GM23338 (cell line): ENCODE measurements at regions not wholly inside any gene's neighbourhood (a gene's known extent, or its start where the extent isn't known, plus 50 kb on each side); places are given as distances from the start of the nearest gene placed in this dataset.

Experiments
- ATAC-seq: fragments of 200-7000 bp; cut with Tn5 transposase; 3 replicates; pipeline ENCODE4 v1.9.1; 2020
- DNase-seq: peaks from one replicate; pipeline ENCODE4 v3.0.0-alpha.2; 2015; ENCODE audit warnings: low spot score
- H2AFZ ChIP-seq: fragments of 200-600 bp; sonication (generic); 2 replicates; pipeline ENCODE4 v1.8.0; 2016; ENCODE audit warnings: antibody characterized with exemption, mild to moderate bottlenecking, moderate library complexity
- H3F3A ChIP-seq: fragments of 200-600 bp; sonication (generic); replicated peaks from 2 replicates; pipeline ENCODE4 v1.8.0; 2017; ENCODE audit warnings: antibody characterized with exemption, mixed run types, low read depth
- H3K27ac ChIP-seq: fragments of 200-600 bp; sonication (generic); 2 replicates; pipeline ENCODE4 v1.6.1; 2016; ENCODE audit warnings: low read depth
- H3K27me3 ChIP-seq: fragments of 200-600 bp; sonication (generic); 2 replicates; pipeline ENCODE4 v1.8.0; 2016; ENCODE audit warnings: mild to moderate bottlenecking, mixed run types, moderate library complexity; ENCODE audit not compliant: insufficient read depth
- H3K36me3 ChIP-seq: fragments of 200-600 bp; sonication (generic); 2 replicates; pipeline ENCODE4 v1.8.0; 2016; ENCODE audit warnings: mild to moderate bottlenecking; ENCODE audit not compliant: insufficient read depth
- H3K4me1 ChIP-seq: fragments of 200-600 bp; sonication (generic); 2 replicates; pipeline ENCODE4 v1.8.0; 2016; ENCODE audit warnings: mild to moderate bottlenecking, moderate library complexity; ENCODE audit not compliant: insufficient read depth
- H3K4me2 ChIP-seq: fragments of 200-600 bp; sonication (generic); 2 replicates; pipeline ENCODE4 v1.7.1; 2017; ENCODE audit warnings: mixed run types
- H3K4me3 ChIP-seq: fragments of 200-600 bp; sonication (generic); 2 replicates; pipeline ENCODE4 v1.6.1; 2016; ENCODE audit warnings: mixed run types
- H3K79me2 ChIP-seq: fragments of 200-600 bp; sonication (generic); replicated peaks from 2 replicates; pipeline ENCODE4 v1.8.0; 2017; ENCODE audit warnings: mild to moderate bottlenecking; ENCODE audit not compliant: insufficient read depth
- H3K9me2 ChIP-seq: fragments of 200-600 bp; sonication (generic); 2 replicates; pipeline ENCODE4 v1.8.0; 2017; ENCODE audit not compliant: insufficient read depth
- H4K20me1 ChIP-seq: fragments of 200-600 bp; sonication (generic); replicated peaks from 2 replicates; pipeline ENCODE4 v1.8.0; 2017; ENCODE audit warnings: mild to moderate bottlenecking; ENCODE audit not compliant: insufficient read depth
- H3K27ac Mint-ChIP-seq: 2 replicates; pipeline ENCODE4 v1.8.0; 2020; ENCODE audit warnings: inconsistent platforms, mild to moderate bottlenecking, moderate library complexity, mixed read lengths
- H3K27me3 Mint-ChIP-seq: 3 replicates; pipeline ENCODE4 v1.8.0; 2022; ENCODE audit warnings: low read depth, mild to moderate bottlenecking, moderate library complexity, mixed read lengths, inconsistent platforms; ENCODE audit not compliant: insufficient read depth, poor library complexity
- H3K36me3 Mint-ChIP-seq: 3 replicates; pipeline ENCODE4 v1.8.0; 2021; ENCODE audit warnings: low read depth, mild to moderate bottlenecking, inconsistent platforms, moderate library complexity, mixed read lengths
- H3K4me1 Mint-ChIP-seq: 3 replicates; pipeline ENCODE4 v1.8.0; 2020; ENCODE audit warnings: mild to moderate bottlenecking, inconsistent platforms, mixed read lengths
- H3K4me3 Mint-ChIP-seq: 3 replicates; pipeline ENCODE4 v1.8.0; 2021; ENCODE audit warnings: moderate library complexity, mild to moderate bottlenecking, inconsistent platforms, mixed read lengths
- H3K9me3 Mint-ChIP-seq: 3 replicates; pipeline ENCODE4 v1.8.0; 2020; ENCODE audit warnings: moderate library complexity, mild to moderate bottlenecking, inconsistent platforms, mixed read lengths
- CREB1 ChIP-seq: fragments of 250-450 bp; sonication (Bioruptor Pico); IDR thresholded peaks from 2 replicates; pipeline ENCODE4 v1.5.0; 2020; ENCODE audit warnings: low read depth, mild to moderate bottlenecking, moderate library complexity
- EZH2 ChIP-seq: fragments of 200-600 bp; sonication (generic); IDR thresholded peaks from one replicate; pipeline ENCODE4 v1.8.0; 2017; ENCODE audit warnings: antibody characterized with exemption, mild to moderate bottlenecking, low read depth; ENCODE audit not compliant: unreplicated experiment
- EZH2phosphoT487 ChIP-seq: fragments of 200-600 bp; sonication (generic); IDR thresholded peaks from one replicate; pipeline ENCODE4 v1.8.1; 2018; ENCODE audit warnings: antibody characterized with exemption; ENCODE audit not compliant: unreplicated experiment
- JUNB ChIP-seq: IDR thresholded peaks from one replicate; pipeline ENCODE4 v1.6.1; 2016; ENCODE audit warnings: antibody characterized with exemption; ENCODE audit not compliant: unreplicated experiment
- NANOG ChIP-seq: IDR thresholded peaks from 2 replicates; pipeline ENCODE4 v1.6.1; 2016; ENCODE audit warnings: antibody characterized with exemption, borderline replicate concordance
- POLR2AphosphoS5 ChIP-seq: IDR thresholded peaks from 2 replicates; pipeline ENCODE4 v1.6.1; 2016; ENCODE audit warnings: antibody characterized with exemption, low read depth
- STAT1 ChIP-seq: IDR thresholded peaks from one replicate; pipeline ENCODE4 v1.6.1; 2016; ENCODE audit warnings: antibody characterized with exemption; ENCODE audit not compliant: unreplicated experiment
- ZNF114 ChIP-seq: fragments of 250-450 bp; sonication (Bioruptor Pico); IDR thresholded peaks from 2 replicates; pipeline ENCODE4 v1.5.0; 2020; ENCODE audit warnings: mild to moderate bottlenecking, moderate library complexity
- ZNF331 ChIP-seq: fragments of 250-450 bp; sonication (Bioruptor Pico); IDR thresholded peaks from 2 replicates; pipeline ENCODE4 v1.5.0; 2020; ENCODE audit warnings: low read depth, mild to moderate bottlenecking, moderate library complexity
- TF ChIP-seq, protein P1 (sequence below): fragments of 250-450 bp; sonication (Bioruptor Pico); IDR thresholded peaks from 2 replicates; pipeline ENCODE4 v1.5.0; 2020; ENCODE audit warnings: mild to moderate bottlenecking, moderate library complexity
- TF ChIP-seq, protein P2 (sequence below): IDR thresholded peaks from one replicate; pipeline ENCODE4 v1.6.1; 2018; ENCODE audit warnings: antibody characterized with exemption; ENCODE audit not compliant: unreplicated experiment
- TF ChIP-seq, protein P3 (sequence below): IDR thresholded peaks from 2 replicates; pipeline ENCODE4 v1.6.1; 2016; ENCODE audit warnings: antibody characterized with exemption
- TF ChIP-seq, protein P4 (sequence below), 2 experiments: fragments of 200-600 bp in 1 of 2; sonication (generic) in 1 of 2; conservative IDR thresholded peaks; 2 replicates each; pipeline versions ENCODE4 v1.5.1 to v1.6.1; 2016 to 2017; ENCODE audit warnings: antibody characterized with exemption in 2 of 2, low read depth in 2 of 2, mild to moderate bottlenecking in 2 of 2, moderate library complexity in 1 of 2

DNA sequence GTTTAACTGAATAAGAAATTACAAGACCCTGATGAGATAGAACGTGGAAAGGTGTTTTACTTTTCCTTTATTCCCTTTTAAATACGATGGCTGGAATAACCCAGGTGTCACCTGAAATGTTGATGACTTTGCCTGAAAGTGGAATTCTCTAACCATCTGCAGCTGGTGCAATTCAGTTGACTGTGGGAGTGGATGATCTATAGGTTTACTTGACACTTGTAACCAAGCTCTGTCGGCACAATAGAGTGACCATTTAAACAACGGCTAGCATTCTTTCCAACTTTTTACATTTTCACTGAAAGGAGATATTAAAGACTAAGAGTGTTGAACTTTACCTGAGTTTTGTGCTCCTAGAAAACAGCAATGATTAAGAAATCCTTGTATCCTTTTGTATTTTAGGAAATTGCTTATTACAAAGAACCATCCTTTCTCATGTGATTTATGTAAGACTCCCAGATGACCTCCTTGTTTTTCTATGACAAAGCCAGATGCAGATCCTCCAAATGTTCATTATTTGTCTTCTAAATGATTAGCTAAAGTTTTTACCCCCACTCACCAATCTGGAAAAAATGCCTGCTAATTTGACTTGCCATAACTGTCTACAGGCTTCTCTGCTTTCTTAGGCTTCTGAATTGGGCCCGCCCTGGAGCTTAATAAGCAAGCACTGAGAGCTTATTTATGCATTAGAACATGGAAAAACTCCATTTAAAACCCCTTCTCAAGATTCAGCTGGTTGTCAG lies 129.5 kb upstream of the LRRC7 start:
- Mint-ChIP-seq H3K27ac (no peak overlapping the region), H3K4me3 (no peak overlapping the region), H3K9me3 (no peaks in the 10 kb centered on the region), H3K4me1 (peaks cover 4% of the 10 kb centered on the region), H3K36me3 (no peaks in the 10 kb centered on the region), H3K27me3 (no peaks in the 10 kb centered on the region)
- H3K36me3 ChIP-seq, result no peaks in the 10 kb centered on the region
- no peak for DNase-seq
- H3K4me1 ChIP-seq, result peaks cover 4% of the 10 kb centered on the region; the same call in 1 of the 2 replicates
- no peak overlapping the region for H3K4me3 ChIP-seq
- TF ChIP-seq POLR2AphosphoS5 (no peak), EZH2 (no peak), STAT1 (no peak), CREB1 (CRISPR knock-in tag) (no peak), ZNF331 (no peak), EZH2phosphoT487 (no peak), JUNB (no peak), NANOG (no peak), ZNF114 (CRISPR knock-in tag) (no peak)
- TF ChIP-seq, protein P1, sequence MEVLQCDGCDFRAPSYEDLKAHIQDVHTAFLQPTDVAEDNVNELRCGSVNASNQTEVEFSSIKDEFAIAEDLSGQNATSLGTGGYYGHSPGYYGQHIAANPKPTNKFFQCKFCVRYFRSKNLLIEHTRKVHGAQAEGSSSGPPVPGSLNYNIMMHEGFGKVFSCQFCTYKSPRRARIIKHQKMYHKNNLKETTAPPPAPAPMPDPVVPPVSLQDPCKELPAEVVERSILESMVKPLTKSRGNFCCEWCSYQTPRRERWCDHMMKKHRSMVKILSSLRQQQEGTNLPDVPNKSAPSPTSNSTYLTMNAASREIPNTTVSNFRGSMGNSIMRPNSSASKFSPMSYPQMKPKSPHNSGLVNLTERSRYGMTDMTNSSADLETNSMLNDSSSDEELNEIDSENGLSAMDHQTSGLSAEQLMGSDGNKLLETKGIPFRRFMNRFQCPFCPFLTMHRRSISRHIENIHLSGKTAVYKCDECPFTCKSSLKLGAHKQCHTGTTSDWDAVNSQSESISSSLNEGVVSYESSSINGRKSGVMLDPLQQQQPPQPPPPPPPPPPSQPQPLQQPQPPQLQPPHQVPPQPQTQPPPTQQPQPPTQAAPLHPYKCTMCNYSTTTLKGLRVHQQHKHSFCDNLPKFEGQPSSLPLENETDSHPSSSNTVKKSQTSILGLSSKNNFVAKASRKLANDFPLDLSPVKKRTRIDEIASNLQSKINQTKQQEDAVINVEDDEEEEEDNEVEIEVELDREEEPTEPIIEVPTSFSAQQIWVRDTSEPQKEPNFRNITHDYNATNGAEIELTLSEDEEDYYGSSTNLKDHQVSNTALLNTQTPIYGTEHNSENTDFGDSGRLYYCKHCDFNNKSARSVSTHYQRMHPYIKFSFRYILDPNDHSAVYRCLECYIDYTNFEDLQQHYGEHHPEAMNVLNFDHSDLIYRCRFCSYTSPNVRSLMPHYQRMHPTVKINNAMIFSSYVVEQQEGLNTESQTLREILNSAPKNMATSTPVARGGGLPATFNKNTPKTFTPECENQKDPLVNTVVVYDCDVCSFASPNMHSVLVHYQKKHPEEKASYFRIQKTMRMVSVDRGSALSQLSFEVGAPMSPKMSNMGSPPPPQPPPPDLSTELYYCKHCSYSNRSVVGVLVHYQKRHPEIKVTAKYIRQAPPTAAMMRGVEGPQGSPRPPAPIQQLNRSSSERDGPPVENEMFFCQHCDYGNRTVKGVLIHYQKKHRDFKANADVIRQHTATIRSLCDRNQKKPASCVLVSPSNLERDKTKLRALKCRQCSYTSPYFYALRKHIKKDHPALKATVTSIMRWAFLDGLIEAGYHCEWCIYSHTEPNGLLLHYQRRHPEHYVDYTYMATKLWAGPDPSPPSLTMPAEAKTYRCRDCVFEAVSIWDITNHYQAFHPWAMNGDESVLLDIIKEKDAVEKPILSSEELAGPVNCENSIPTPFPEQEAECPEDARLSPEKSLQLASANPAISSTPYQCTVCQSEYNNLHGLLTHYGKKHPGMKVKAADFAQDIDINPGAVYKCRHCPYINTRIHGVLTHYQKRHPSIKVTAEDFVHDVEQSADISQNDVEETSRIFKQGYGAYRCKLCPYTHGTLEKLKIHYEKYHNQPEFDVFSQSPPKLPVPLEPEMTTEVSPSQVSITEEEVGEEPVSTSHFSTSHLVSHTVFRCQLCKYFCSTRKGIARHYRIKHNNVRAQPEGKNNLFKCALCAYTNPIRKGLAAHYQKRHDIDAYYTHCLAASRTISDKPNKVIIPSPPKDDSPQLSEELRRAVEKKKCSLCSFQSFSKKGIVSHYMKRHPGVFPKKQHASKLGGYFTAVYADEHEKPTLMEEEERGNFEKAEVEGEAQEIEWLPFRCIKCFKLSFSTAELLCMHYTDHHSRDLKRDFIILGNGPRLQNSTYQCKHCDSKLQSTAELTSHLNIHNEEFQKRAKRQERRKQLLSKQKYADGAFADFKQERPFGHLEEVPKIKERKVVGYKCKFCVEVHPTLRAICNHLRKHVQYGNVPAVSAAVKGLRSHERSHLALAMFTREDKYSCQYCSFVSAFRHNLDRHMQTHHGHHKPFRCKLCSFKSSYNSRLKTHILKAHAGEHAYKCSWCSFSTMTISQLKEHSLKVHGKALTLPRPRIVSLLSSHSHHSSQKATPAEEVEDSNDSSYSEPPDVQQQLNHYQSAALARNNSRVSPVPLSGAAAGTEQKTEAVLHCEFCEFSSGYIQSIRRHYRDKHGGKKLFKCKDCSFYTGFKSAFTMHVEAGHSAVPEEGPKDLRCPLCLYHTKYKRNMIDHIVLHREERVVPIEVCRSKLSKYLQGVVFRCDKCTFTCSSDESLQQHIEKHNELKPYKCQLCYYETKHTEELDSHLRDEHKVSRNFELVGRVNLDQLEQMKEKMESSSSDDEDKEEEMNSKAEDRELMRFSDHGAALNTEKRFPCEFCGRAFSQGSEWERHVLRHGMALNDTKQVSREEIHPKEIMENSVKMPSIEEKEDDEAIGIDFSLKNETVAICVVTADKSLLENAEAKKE (CRISPR knock-in tag), result no peak
- TF ChIP-seq, protein P2, sequence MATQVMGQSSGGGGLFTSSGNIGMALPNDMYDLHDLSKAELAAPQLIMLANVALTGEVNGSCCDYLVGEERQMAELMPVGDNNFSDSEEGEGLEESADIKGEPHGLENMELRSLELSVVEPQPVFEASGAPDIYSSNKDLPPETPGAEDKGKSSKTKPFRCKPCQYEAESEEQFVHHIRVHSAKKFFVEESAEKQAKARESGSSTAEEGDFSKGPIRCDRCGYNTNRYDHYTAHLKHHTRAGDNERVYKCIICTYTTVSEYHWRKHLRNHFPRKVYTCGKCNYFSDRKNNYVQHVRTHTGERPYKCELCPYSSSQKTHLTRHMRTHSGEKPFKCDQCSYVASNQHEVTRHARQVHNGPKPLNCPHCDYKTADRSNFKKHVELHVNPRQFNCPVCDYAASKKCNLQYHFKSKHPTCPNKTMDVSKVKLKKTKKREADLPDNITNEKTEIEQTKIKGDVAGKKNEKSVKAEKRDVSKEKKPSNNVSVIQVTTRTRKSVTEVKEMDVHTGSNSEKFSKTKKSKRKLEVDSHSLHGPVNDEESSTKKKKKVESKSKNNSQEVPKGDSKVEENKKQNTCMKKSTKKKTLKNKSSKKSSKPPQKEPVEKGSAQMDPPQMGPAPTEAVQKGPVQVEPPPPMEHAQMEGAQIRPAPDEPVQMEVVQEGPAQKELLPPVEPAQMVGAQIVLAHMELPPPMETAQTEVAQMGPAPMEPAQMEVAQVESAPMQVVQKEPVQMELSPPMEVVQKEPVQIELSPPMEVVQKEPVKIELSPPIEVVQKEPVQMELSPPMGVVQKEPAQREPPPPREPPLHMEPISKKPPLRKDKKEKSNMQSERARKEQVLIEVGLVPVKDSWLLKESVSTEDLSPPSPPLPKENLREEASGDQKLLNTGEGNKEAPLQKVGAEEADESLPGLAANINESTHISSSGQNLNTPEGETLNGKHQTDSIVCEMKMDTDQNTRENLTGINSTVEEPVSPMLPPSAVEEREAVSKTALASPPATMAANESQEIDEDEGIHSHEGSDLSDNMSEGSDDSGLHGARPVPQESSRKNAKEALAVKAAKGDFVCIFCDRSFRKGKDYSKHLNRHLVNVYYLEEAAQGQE, result no peak
- TF ChIP-seq, protein P3, sequence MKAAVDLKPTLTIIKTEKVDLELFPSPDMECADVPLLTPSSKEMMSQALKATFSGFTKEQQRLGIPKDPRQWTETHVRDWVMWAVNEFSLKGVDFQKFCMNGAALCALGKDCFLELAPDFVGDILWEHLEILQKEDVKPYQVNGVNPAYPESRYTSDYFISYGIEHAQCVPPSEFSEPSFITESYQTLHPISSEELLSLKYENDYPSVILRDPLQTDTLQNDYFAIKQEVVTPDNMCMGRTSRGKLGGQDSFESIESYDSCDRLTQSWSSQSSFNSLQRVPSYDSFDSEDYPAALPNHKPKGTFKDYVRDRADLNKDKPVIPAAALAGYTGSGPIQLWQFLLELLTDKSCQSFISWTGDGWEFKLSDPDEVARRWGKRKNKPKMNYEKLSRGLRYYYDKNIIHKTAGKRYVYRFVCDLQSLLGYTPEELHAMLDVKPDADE, result no peak
- TF ChIP-seq, protein P4, sequence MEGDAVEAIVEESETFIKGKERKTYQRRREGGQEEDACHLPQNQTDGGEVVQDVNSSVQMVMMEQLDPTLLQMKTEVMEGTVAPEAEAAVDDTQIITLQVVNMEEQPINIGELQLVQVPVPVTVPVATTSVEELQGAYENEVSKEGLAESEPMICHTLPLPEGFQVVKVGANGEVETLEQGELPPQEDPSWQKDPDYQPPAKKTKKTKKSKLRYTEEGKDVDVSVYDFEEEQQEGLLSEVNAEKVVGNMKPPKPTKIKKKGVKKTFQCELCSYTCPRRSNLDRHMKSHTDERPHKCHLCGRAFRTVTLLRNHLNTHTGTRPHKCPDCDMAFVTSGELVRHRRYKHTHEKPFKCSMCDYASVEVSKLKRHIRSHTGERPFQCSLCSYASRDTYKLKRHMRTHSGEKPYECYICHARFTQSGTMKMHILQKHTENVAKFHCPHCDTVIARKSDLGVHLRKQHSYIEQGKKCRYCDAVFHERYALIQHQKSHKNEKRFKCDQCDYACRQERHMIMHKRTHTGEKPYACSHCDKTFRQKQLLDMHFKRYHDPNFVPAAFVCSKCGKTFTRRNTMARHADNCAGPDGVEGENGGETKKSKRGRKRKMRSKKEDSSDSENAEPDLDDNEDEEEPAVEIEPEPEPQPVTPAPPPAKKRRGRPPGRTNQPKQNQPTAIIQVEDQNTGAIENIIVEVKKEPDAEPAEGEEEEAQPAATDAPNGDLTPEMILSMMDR (conservative IDR thresholded peaks at IDR 0.05; ENCODE audit: low read depth in 2 of 2), result no peak
- ATAC-seq, result no peak
- H3F3A ChIP-seq, result no peaks in the 10 kb centered on the region
- no peaks in the 10 kb centered on the region for H4K20me1 ChIP-seq
- H3K27ac ChIP-seq, result no peak overlapping the region
- H3K4me2 ChIP-seq, result no peak overlapping the region
- H3K79me2 ChIP-seq, result no peaks in the 10 kb centered on the region
- H3K27me3 ChIP-seq, result no peaks in the 10 kb centered on the region
- H2AFZ ChIP-seq, result no peak overlapping the region
- H3K9me2 ChIP-seq, result peaks cover 8% of the 10 kb centered on the region; the same call in 1 of the 2 replicates
